HG02973 (cell line): ENCODE measurements at regions not wholly inside any gene's neighbourhood (a gene's known extent, or its start where the extent isn't known, plus 50 kb on each side); places are given as distances from the start of the nearest gene placed in this dataset.

Source experiments
- ATAC-seq: cut with Tn5 transposase; IDR thresholded peaks from one replicate; pipeline ENCODE4 v1.9.1; 2021; ENCODE audit warnings: moderate library complexity; ENCODE audit not compliant: unreplicated experiment

- no peak for ATAC-seq
Measured at GRCh38 chr5:2610986-2611385, 140.5 kb downstream of the IRX2 start.

- ATAC-seq, result no peak
Measured at GRCh38 chr5:2608391-2608790, 143.1 kb downstream of the IRX2 start.

DNA sequence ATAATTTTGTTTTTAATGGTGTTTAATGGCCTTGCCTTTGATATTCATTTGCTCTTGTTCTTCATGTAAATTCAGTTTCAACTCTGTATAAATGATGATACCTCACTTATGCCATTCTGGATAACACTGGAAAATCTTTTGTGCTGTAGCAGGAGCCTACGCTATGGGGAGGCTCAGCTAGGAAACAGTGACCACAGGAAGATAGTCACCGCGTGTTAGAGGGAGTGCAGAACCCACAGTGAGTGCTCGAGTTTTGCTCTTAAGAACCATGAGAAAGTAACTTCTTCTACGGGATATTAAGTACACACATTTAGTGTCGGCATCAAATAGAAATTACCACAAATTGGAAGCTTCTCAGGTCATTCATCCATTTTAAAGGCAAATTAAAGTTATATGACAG, 143.9 kb downstream of the IRX2 start:
- ATAC-seq, result no peak

DNA sequence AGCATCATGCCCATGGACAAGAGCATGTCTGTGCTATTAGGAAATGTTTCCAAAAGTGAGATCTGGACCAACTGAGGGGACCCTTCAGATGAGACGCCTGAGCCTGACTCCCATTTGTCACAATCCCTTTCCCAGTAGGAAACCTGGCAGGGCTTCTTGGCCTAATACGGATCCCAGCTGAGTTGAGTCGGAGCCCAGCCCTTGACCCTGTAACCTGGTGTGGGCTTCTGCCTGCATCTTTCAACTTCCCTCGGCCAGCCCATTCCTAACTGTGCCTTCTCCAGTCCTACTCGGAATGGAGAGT, 148.3 kb downstream of the IRX2 start:
- ATAC-seq, result no peak

DNA sequence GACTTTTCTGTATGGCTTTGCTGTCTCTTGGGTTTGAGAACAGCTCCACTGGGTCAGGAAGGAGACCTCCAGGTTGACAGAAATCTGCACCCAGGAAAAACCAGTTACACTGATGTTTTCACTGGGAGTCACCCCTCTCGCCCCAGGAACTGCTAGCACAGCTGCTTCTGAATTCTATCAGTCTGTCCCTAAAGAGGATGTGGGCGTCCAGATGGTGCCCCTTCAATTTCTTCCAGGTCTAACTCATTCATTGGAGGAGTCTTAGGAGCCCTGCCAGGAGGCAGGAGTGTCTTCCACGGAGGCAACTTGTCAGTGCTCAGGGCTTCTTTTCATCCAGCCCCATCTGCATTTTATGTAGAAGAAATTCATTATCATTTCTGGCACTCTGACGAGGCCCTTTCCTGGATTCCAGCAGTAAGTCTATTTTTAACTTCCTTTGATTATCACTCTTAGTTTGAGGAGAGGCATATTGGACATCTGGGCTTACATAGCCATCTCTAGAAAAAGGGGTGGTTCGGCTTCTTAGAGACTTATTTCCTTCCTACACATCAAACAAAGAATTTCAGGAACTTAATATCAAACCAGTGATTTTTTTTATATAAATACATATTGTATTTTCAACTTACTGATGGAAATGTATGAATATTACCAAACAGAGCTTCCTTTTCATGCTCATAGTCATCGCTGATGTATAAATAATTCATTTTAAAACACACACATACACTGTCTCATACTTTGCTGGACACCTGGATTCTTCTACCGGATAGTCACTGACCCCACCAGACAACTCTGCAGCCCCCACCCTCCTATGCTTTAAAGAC, 148.8 kb downstream of the IRX2 start:
- no peak for ATAC-seq

GRCh38 chr5:2598503-2598902, 153.0 kb downstream of the IRX2 start:
- no peak for ATAC-seq

DNA sequence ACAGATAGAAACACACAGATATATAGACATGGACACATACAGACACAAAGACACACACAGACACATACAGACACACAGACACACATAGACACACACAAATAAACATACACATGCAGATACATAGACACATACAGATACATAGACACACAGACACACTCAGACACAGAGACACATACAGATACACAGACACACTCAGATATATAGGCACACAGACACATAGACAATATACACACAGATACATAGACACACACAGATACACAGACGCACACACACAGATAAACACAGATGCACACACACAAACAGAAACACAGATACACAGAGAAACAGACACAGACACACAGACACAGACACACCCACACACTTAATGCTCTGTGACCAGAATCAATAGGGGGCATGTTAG, 156.8 kb downstream of the IRX2 start:
- no peak for ATAC-seq

DNA sequence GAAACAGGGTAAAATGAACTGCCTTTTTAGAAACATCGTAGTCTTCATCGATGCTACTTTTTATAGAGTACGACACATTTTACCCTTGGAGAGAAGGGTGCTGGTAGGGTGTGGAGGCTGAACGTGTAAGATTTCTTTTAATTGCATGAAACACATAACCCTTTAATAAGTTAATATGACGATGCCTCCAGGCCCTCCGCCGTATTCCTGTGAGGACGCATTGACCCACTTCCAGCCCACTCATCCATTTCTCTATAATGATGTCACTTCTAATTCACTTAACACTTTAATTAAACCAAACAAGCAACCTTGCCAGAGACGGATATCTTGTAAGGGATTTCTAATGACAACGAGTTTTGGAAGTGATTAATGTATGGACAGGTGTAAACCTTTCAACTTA, 158.7 kb downstream of the IRX2 start:
- no peak for ATAC-seq

DNA sequence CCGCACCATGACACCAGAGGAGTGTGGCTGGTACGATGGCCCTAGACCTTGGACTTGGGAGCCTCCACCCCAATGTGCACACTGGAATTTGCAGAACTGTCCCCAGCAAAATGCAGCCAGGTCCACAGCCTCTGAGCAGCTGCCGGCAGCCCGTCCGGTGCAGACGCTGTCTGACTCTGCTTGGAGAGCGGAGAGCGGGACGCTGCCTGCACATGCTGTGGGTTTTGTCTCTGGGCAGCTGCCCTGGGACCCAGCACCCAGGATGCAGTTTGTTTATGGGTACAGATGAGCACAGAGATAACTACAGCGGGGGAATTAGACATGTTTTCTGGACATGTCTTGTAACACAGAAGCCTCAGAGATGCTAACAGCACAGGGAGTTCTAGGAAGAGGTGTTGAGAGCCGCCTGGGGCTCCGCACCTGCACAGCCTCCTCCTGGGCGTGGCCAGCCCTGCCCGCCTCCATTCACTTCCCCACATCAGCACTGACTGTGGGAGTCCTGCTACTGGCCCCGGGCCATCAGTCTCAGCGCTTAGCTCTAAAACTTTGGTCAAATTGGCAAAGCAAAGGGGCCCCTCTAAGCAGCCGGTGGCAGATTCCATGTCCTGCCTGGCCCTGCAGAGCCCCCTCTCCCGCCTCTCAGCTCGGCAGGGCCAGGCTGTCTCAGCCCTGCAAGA, 159.6 kb downstream of the IRX2 start:
- no peak for ATAC-seq

DNA sequence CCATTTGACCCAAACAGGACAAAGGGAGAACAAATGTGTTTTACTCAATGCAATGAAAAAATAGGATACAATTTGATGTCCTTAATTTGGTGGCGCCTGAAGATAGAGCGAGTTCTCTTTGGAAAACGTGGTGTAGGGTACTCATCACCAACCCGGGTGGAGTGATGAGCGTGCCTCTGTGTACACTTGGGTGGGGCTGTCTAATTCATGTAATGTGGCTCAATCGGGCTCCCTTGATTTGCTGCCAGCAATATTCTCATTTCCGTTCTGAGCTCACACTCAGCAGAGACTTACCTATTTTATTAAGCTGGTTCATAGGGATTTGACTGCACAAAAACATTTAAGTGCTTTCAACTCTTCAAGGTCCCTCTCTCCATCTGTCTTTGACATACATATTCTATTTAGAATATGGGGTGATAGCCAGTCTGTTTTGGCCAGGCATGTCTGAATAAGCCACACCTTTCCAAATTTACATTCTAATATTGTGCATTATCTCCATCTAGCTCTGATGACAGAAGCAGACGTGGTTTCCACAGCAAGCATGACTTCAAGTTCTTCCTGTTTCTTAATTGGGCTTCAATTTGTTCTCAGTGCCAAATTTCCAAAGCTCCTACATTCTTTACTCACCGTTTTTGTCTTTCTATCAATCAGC, 162.5 kb downstream of the IRX2 start:
- ATAC-seq, result no peak

DNA sequence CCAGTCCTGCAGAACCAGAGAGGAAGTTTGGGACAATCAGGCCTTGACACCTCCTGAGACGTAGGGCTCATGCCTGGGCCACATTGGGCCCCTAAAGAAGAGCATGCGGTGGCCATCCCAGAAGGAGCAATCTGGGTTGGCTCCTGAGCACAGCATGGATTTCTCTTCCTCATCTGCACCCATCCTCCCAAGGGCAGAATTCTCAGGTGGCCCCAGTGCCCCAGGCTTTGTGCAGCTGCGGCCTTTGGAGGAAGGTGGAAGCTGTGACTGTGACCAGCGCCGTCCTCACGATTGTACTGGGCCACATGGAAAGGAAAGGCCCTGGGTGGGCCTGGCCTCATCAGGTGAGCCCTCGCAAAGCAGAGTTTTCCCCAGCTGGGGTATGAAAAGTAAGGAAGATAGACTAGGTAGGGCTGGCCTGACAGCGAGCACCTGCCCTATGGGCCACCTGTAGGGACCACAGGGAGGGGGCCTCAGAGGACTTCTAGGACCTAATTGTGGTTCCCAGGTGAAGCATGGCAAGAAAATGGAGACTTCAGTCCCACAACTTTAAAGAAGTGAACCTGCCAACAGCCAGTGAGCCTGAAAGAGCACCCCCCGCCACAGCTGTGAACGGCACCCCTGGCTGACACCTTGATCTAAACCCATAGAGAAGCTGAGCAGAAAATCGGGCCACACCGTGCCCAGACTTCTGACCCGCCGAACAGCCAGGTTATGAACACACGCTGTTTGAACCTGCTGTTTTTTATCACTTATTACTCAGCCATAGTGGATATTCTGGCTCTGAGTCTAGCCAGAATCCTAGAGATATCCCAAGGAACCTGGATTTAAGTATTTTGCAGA, 164.1 kb downstream of the IRX2 start:
- no peak for ATAC-seq

DNA sequence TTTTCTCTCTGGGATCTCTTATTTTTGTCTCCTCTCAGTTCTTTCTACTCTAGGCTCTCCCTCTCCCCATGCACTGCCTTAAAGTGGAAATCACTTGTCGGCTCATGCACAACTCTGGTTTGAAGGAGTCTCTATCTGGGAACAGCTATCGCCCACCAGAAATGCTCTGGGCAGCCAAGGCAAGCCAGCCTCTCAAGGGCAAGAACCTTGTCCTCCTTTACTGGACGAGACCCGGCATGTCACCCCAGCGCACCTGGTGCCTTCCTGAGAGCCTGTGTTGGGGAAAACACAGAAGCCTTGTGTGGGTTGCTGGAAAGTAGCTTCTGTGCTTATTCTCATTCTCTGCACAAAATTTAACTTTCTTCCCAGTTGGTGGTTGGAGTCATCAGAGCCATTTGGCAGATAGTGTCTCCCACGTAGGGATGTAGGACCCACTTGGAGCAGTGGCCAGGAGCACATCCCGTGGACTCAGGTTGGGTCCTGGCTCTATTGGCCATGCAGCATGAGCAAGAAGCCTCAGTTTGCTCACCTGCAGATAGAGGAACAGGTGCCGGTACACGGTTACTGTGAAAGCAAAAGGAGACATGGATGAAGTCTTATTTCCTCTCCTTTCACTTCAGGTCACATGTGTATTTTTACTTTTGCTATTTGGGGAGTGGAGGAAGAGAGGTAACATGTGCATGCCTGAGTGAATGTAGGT, 165.3 kb downstream of the IRX2 start:
- ATAC-seq, result no peak

DNA sequence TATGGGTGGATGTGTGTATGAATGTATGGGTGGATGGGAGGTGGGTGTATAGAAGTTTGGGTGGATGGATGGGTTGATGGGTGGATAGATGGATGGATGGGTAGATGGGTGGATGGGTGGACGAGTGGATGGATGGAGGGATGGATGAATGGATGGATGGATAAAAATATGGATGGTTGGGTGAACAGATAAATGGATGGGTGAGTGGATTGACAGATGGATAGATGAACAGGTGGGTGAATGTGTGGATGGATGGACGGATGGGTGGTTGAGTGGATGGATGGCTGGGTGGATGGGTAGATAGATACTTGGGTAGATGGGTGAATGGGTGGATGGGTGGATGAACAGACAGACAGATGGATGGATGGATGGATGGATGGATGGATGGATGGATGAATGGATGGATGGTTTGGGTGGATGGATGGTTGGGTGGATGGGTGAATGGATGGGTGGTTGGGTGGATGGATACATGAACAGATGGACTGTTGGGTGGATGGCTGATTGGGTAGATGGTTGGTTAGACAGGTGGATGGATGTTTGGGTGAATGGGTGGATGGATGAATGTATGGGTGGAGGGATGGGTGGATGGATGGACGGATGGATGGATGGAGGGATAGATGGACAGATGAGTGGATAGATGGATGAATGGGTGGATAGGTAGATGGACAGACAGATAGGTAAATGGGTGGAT, 166.8 kb downstream of the IRX2 start:
- ATAC-seq, result no peak

- no peak for ATAC-seq
Measured at GRCh38 chr5:2582507-2582906, 169.0 kb downstream of the IRX2 start.

DNA sequence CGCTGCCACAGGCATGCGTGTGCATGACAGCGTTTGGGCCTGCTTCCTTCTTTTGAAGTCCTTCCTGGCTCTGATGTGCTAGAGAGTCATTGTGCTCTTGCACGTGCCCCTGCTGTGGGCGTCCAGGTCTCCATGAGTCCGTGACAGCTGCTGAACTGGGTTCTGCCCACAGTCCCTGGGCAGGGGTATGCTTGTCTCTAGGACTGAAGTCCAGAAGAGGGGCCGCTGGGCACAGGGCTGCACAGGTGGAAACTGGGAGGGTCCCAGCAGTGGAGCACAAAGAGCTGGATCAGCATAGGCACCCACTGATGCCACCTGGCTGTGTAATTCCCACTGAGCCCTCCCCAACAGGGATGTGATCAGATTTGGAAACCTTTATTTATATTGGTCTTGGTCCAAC, 169.4 kb downstream of the IRX2 start:
- no peak for ATAC-seq

GRCh38 chr5:2581418-2581817, 170.1 kb downstream of the IRX2 start:
- no peak for ATAC-seq

DNA sequence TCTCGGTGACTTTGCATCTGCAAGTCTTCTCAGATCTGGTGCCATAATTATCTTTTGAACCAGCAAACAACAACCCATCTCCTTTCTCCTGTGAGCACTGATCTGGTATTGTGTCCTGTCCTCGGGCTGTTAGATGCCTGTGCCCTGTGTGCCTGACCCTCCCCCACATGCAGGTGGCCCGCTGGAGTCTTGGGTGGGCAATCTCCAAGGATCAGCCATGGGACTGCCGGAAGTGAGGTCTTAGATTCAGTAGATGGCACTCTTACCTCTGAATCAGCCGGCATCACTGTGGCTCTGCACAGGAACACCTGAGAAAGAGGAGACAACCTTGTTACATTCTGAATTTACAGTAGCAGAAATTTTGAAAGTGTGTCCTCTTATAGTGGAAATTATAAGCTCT, 172.4 kb downstream of the IRX2 start:
- ATAC-seq, result no peak

DNA sequence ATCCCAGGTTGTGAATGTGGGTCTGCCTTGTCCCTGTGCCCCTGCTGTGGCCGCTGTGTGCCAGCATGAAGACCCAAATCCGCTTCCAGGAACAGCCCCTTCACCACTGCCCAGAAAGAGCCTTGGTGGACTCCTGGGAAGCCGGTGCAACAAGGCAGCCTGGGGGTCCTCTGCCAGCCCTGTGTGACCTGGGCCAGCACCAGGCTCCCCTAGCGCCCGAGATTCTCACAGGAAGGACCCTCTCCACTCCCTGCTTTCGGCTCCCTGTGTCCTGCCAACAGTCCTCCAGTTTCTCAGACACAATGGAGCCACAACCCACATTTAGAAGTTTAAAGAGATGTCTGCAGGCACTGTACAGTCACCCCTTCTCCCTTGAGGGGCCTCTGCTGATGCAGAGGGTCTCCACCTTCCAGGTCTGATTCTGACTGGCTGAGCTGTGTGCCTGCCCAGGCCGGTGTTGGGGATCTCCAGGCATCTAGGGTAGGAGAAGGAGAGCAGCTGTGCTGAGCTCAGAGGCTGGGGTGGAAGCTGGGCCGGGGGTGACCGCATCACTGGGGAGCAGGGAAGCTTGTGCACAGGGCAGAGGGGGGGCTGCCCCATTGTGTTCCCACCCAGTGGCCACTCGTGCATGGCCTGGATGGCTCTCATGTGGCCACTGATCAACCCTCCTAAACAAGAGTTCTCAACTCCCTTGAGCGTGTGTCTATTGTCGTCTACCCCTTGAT, 174.0 kb downstream of the IRX2 start:
- ATAC-seq, result no peak

GRCh38 chr5:2576823-2577222, 174.7 kb downstream of the IRX2 start:
- ATAC-seq, result no peak

DNA sequence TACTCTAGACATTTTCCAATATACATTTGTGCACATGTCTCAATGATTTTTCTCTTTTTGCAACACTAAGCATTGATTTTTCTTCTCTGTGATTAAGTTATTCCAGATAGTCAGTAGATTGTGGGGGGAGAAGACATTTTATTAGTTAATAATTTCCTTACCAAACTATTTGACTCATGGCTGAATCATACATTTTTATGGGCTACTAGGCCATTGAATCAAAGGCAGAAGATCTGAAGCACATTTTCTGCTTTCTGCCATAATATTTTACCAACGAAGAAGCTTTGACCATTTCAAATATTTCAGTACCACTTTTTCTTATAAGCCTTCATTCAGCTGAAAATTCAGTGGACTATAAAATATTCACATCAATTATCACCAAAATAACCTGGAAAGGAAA, 175.6 kb downstream of the IRX2 start:
- no peak for ATAC-seq
